ENCODE measurements at regions not wholly inside any gene's neighbourhood (a gene's known extent, or its start where the extent isn't known, plus 50 kb on each side); places are given as distances from the start of the nearest gene placed in this dataset.
"Not testable (repeated sequence)": the region's sequence is repeated elsewhere in the genome, so short reads cannot be mapped to it uniquely, and the experiment has no call there.

- ATAC-seq = no peak
- DNase-seq (ENCODE audit: low spot score) = no peak
- Mint-ChIP-seq H3K27me3 (no peaks in the 10 kb centered on the region), H3K9me3 (peaks cover 18% of the 10 kb centered on the region), H3K4me3 (no peak overlapping the region), H3K36me3 (peaks cover 5% of the 10 kb centered on the region), H3K27ac (no peak overlapping the region), H3K4me1 (ENCODE audit: low read depth in 2 of 2) (no peaks in the 10 kb centered on the region)
These were observed 1296.6 kb upstream of the DDX18 start for GRCh38 chr2:116517936-116518335.

- ATAC-seq = no peak
- Mint-ChIP-seq H3K4me1 (ENCODE audit: low read depth in 2 of 2) (no peaks in the 10 kb centered on the region), H3K27me3 (no peaks in the 10 kb centered on the region)
These were observed 1276.7 kb upstream of the DDX18 start for GRCh38 chr2:116537811-116538210.

GRCh38 chr2:116545286-116546068 lies 1269.0 kb upstream of the DDX18 start:
- ATAC-seq (no peak), DNase-seq (ENCODE audit: low spot score) (no peak)
- H3K9me3 Mint-ChIP-seq = peaks cover 15% of the 10 kb centered on the region
- H3K36me3 Mint-ChIP-seq = peaks cover 6% of the 10 kb centered on the region
- H3K4me1 Mint-ChIP-seq (ENCODE audit: low read depth in 2 of 2) = no peaks in the 10 kb centered on the region
- H3K27me3 Mint-ChIP-seq = no peaks in the 10 kb centered on the region
- no peak overlapping the region for H3K4me3 Mint-ChIP-seq
- H3K27ac Mint-ChIP-seq = no peak overlapping the region

More at GRCh38 chr2:116537811-116538210, 1276.7 kb upstream of the DDX18 start:
- DNase-seq (ENCODE audit: low spot score) = no peak
- Mint-ChIP-seq H3K36me3 (peaks cover under 1% of the 10 kb centered on the region), H3K27ac (no peak overlapping the region), H3K4me3 (no peak overlapping the region), H3K9me3 (peaks cover 24% of the 10 kb centered on the region)

GRCh38 chr2:116552738-116553419 lies 1261.6 kb upstream of the DDX18 start:
- not testable (repeated sequence) for H3K27me3 Mint-ChIP-seq; H3K4me1 Mint-ChIP-seq (ENCODE audit: low read depth in 2 of 2); DNase-seq (ENCODE audit: low spot score); H3K4me3 Mint-ChIP-seq; ATAC-seq; H3K27ac Mint-ChIP-seq
- Mint-ChIP-seq H3K36me3 (peaks cover 27% of the 10 kb centered on the region), H3K9me3 (peaks cover 28% of the 10 kb centered on the region)

- Mint-ChIP-seq H3K9me3 (peaks cover 20% of the 10 kb centered on the region), H3K27me3 (no peaks in the 10 kb centered on the region)
These were observed 1234.3 kb upstream of the DDX18 start for GRCh38 chr2:116580209-116580608.

GRCh38 chr2:116582850-116583249 lies 1231.6 kb upstream of the DDX18 start:
- H3K36me3 Mint-ChIP-seq = no peaks in the 10 kb centered on the region
- ATAC-seq (no peak), DNase-seq (ENCODE audit: low spot score) (no peak)
- H3K4me1 Mint-ChIP-seq (ENCODE audit: low read depth in 2 of 2) = no peaks in the 10 kb centered on the region
- H3K4me3 Mint-ChIP-seq = no peak overlapping the region
- peaks cover 20% of the 10 kb centered on the region for H3K9me3 Mint-ChIP-seq
- H3K27ac Mint-ChIP-seq = no peak overlapping the region
- no peaks in the 10 kb centered on the region for H3K27me3 Mint-ChIP-seq

More at GRCh38 chr2:116580209-116580608, 1234.3 kb upstream of the DDX18 start:
- H3K4me1 Mint-ChIP-seq (ENCODE audit: low read depth in 2 of 2) = no peaks in the 10 kb centered on the region
- DNase-seq (ENCODE audit: low spot score) = no peak
- no peak overlapping the region for H3K27ac Mint-ChIP-seq
- no peak overlapping the region for H3K4me3 Mint-ChIP-seq
- no peak for ATAC-seq
- no peaks in the 10 kb centered on the region for H3K36me3 Mint-ChIP-seq

- Mint-ChIP-seq H3K9me3 (peaks cover 26% of the 10 kb centered on the region), H3K36me3 (peaks cover 6% of the 10 kb centered on the region), H3K27me3 (no peaks in the 10 kb centered on the region), H3K4me1 (ENCODE audit: low read depth in 2 of 2) (no peaks in the 10 kb centered on the region), H3K27ac (no peak overlapping the region), H3K4me3 (no peak overlapping the region)
- DNase-seq (ENCODE audit: low spot score) = no peak
- ATAC-seq = no peak
These were observed 1228.7 kb upstream of the DDX18 start for GRCh38 chr2:116585669-116586327.

- no peak overlapping the region for H3K27ac Mint-ChIP-seq
- H3K27me3 Mint-ChIP-seq = no peaks in the 10 kb centered on the region
- H3K36me3 Mint-ChIP-seq = peaks cover 6% of the 10 kb centered on the region
- DNase-seq (ENCODE audit: low spot score) (no peak), ATAC-seq (no peak)
- no peak overlapping the region for H3K4me3 Mint-ChIP-seq
- H3K4me1 Mint-ChIP-seq (ENCODE audit: low read depth in 2 of 2) = no peaks in the 10 kb centered on the region
- peaks cover 26% of the 10 kb centered on the region for H3K9me3 Mint-ChIP-seq
These were observed 1228.2 kb upstream of the DDX18 start for GRCh38 chr2:116586328-116586689.

Measured in natural killer cell treated with Interleukin-12 subunit alpha and Interleukin-12 subunit beta and Interleukin-15 and Interleukin-18, amount 100 ng/mL, for 72 hours (primary cell).